ENCODE measurements at regions not wholly inside any gene's neighbourhood (a gene's known extent, or its start where the extent isn't known, plus 50 kb on each side); places are given as distances from the start of the nearest gene placed in this dataset.

GRCh38 chr12:25730489-25731349, 177.6 kb upstream of the LMNTD1 start:
- TF ChIP-seq REST (IDR thresholded peaks at IDR 0.05; ENCODE audit: insufficient read depth in 1 of 2, low read depth in 2 of 2, low read length in 2 of 2), result no peak
- TF ChIP-seq POLR2AphosphoS5 (IDR thresholded peaks at IDR 0.05; ENCODE audit: low read depth, low read length), result no peak
- no peak for TF ChIP-seq SIN3A (IDR thresholded peaks at IDR 0.05; ENCODE audit: borderline replicate concordance, insufficient read depth, low read length)
- no peak for TF ChIP-seq FOXP2 (optimal IDR thresholded peaks at IDR 0.05; ENCODE audit: borderline replicate concordance, extremely low read depth, extremely low read length, insufficient read depth)
- TF ChIP-seq TAF1 (IDR thresholded peaks at IDR 0.05; ENCODE audit: borderline replicate concordance, insufficient read depth, low read length), result no peak

DNA sequence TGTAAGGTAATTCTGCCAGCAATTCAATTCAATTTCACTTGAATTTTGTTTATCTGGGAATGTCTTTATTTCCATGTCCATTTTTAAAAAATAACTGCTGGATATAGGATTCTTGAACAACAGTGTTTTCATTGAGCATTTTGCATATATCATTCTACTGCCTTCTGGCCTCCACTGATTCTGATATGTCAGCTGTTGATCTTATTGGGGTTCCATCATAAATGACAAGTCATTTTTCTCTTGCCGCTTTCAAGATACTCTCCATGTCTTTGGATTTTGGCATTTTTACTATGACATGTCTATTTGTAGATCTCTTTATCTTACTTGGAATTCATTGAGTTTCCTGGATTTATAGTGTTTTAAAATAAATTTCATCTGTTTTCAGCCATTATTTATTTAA, 180.5 kb upstream of the LMNTD1 start:
- TF ChIP-seq FOXP2 (optimal IDR thresholded peaks at IDR 0.05; ENCODE audit: borderline replicate concordance, extremely low read depth, extremely low read length, insufficient read depth) (no peak), SIN3A (IDR thresholded peaks at IDR 0.05; ENCODE audit: borderline replicate concordance, insufficient read depth, low read length) (no peak), POLR2AphosphoS5 (IDR thresholded peaks at IDR 0.05; ENCODE audit: low read depth, low read length) (no peak), REST (IDR thresholded peaks at IDR 0.05; ENCODE audit: insufficient read depth in 1 of 2, low read depth in 2 of 2, low read length in 2 of 2) (no peak), TAF1 (IDR thresholded peaks at IDR 0.05; ENCODE audit: borderline replicate concordance, insufficient read depth, low read length) (no peak)

DNA sequence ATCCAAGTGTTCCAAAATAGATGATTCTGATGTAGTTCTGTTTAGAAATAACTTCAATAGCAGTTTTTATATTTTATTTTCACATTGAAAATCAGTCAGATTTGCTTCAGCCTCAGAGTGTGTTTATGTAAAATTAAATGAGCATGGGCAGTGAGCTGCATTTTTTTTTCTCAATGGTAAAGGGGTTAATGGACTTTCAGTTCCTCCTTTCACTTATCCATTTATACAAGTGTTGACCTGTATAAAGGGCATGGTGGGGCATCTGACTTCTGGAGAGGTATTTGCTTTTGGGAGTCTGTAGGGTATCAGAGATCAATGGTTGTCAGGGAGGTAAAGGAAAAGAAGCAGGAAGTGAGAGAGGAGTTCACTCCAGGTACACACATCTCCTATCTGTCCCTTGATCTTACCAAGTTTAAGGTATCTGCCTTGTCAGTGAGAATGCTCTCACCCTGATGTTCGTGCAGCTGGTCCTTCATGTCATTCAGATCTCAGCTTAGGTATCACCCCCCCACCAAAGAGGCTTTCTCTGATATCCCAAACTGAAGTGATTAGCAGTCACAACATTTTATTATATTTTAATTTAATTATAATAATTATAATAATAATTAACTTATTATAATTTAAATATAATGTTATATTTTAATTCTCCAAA, 181.6 kb upstream of the LMNTD1 start:
- TF ChIP-seq POLR2AphosphoS5 (IDR thresholded peaks at IDR 0.05; ENCODE audit: low read depth, low read length) (no peak), TAF1 (IDR thresholded peaks at IDR 0.05; ENCODE audit: borderline replicate concordance, insufficient read depth, low read length) (no peak), FOXP2 (optimal IDR thresholded peaks at IDR 0.05; ENCODE audit: borderline replicate concordance, extremely low read depth, extremely low read length, insufficient read depth) (no peak), SIN3A (IDR thresholded peaks at IDR 0.05; ENCODE audit: borderline replicate concordance, insufficient read depth, low read length) (no peak), REST (IDR thresholded peaks at IDR 0.05; ENCODE audit: insufficient read depth in 1 of 2, low read depth in 2 of 2, low read length in 2 of 2) (no peak)

- TF ChIP-seq TAF1 (IDR thresholded peaks at IDR 0.05; ENCODE audit: borderline replicate concordance, insufficient read depth, low read length) (no peak), FOXP2 (optimal IDR thresholded peaks at IDR 0.05; ENCODE audit: borderline replicate concordance, extremely low read depth, extremely low read length, insufficient read depth) (no peak), POLR2AphosphoS5 (IDR thresholded peaks at IDR 0.05; ENCODE audit: low read depth, low read length) (no peak), REST (IDR thresholded peaks at IDR 0.05; ENCODE audit: insufficient read depth in 1 of 2, low read depth in 2 of 2, low read length in 2 of 2) (no peak), SIN3A (IDR thresholded peaks at IDR 0.05; ENCODE audit: borderline replicate concordance, insufficient read depth, low read length) (no peak)
These were observed 187.5 kb upstream of the LMNTD1 start for GRCh38 chr12:25740617-25741016.
